ENCODE measurements at regions not wholly inside any gene's neighbourhood (a gene's known extent, or its start where the extent isn't known, plus 50 kb on each side); places are given as distances from the start of the nearest gene placed in this dataset.

DNA sequence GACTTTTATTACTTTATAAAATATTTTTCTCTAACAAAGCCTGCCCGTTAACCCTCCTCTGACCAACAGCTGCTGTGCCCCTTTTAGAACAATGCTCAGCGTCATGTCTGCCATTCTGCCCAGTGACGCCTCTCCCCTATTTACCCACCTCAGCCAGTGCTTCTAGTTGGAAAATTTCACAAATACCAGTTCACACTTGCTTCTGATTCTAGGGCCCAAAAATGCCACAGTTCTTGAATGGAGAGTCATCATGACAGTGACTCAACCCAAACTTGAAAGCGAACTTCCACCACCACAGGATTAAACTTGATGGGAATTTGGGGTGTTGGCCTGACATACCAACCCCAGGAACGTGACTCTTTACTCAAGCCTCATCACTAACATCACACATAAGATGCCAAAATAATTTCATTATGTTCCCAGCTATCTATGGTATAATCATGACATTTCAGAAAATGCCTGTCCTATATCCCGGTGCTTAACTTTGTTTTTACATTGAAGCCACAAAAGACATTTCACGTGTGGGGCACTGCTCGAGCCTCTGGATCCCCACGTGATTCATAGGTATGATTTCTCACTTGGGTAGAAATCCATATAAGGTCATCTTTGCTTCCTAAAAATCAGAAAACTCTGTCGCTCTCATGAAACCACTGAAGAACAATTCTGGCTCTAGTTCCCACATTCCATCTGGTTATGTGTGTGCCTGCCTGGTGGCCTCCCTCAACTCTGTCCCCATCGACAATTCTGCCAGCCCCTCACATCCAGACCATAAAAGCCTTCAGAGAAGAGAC, 220.9 kb downstream of the ACTL7B start:
- no peak for DNase-seq
- no peak for TF ChIP-seq POLR2A (IDR thresholded peaks at IDR 0.05)
- TF ChIP-seq, protein P1, sequence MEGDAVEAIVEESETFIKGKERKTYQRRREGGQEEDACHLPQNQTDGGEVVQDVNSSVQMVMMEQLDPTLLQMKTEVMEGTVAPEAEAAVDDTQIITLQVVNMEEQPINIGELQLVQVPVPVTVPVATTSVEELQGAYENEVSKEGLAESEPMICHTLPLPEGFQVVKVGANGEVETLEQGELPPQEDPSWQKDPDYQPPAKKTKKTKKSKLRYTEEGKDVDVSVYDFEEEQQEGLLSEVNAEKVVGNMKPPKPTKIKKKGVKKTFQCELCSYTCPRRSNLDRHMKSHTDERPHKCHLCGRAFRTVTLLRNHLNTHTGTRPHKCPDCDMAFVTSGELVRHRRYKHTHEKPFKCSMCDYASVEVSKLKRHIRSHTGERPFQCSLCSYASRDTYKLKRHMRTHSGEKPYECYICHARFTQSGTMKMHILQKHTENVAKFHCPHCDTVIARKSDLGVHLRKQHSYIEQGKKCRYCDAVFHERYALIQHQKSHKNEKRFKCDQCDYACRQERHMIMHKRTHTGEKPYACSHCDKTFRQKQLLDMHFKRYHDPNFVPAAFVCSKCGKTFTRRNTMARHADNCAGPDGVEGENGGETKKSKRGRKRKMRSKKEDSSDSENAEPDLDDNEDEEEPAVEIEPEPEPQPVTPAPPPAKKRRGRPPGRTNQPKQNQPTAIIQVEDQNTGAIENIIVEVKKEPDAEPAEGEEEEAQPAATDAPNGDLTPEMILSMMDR (IDR thresholded peaks at IDR 0.05): no peak
- 25 to 50% methylated on average over 11 of the region's 11 CpGs for WGBS, 2 donors
- Histone ChIP-seq H3K27ac (peak overlapping the region; percentile 65 to 76 (median 72)), H3K4me3 (no peak overlapping the region), H3K36me3 (no peaks in the 10 kb centered on the region), H3K27me3 (no peaks in the 10 kb centered on the region), H3K9me3 (no peaks in the 10 kb centered on the region), H3K4me1 (peaks cover 0 to 17% (median 0%) of the 10 kb centered on the region in 3 donors)
- intact Hi-C loops (cut with DNase I): no loop called here

DNA sequence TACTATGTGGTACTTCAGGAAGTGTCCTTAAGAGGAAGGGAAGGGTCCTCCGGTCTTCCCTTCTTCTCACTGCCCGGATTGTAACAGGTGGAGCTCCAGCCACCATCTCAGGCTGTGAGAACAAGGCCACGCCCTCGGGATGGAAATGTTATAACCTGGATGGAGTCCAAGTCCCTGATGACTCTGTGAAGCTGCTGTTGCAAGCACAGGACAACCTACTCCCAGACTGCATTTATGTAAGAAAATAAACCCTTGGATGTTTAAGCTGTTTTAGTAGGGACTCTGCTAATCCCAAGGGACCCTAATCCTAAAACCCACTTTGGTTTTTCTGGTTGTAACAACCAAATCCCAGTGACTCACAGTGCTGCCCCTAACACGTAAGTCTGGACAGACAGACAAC, 221.6 kb downstream of the ACTL7B start:
- no peaks in the 10 kb centered on the region for H3K27me3 ChIP-seq
- 16 to 35% methylated on average over 3 to 5 of the region's 5 CpGs for WGBS, 2 donors
- DNase-seq: no peak
- H3K27ac ChIP-seq: peak overlapping the region; percentile 65 to 76 (median 72)
- H3K4me3 ChIP-seq: no peak overlapping the region
- no peak for TF ChIP-seq POLR2A (IDR thresholded peaks at IDR 0.05)
- TF ChIP-seq, protein P1 (IDR thresholded peaks at IDR 0.05): no peak
- intact Hi-C loops (cut with DNase I): no loop called here
- peaks cover 0 to 17% (median 0%) of the 10 kb centered on the region in 3 donors for H3K4me1 ChIP-seq
- no peaks in the 10 kb centered on the region for H3K9me3 ChIP-seq
- no peaks in the 10 kb centered on the region for H3K36me3 ChIP-seq

DNA sequence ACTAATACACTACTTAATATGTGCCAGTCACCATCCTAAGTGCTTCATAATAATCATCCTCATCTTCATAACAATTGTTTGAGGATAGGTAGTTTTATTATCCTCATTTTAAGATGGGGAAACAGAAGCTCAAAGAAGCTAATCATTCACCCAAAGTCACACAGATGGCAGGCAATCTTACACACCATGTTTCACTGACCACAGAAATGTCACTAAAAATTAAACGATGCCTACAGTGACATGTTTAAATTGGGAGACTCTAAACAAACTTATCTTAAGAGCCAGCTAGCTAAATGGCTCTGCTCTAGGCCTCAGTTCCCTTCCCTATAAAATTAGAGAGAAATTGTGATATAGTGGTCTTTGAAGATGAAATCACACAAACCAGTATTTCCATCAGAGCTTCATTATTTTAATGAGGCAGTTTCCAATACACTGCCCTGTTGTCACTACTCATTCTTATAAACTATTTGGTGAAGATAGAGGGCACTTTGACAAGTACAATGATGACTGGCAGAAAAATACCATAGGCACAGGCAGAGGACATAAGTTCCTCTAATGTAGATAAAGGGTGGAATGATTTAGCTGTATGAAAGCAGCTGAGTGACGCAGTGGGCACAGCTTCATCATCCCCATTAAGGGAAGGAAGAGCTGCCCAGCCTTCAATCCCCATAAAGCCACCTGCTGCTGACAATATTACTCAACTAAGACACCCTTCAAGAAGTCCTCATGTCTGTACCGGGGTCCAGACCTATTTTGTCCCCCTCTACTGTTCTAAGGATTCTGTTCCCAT, 224.1 kb downstream of the ACTL7B start:
- no peak overlapping the region for H3K27ac ChIP-seq
- H3K4me1 ChIP-seq: peaks cover 0 to 17% (median 0%) of the 10 kb centered on the region in 3 donors
- 69 to 70% methylated on average over 3 of the region's 3 CpGs for WGBS, 2 donors
- no peak for DNase-seq
- no peak for TF ChIP-seq POLR2A (IDR thresholded peaks at IDR 0.05)
- TF ChIP-seq, protein P1 (IDR thresholded peaks at IDR 0.05): no peak
- no peaks in the 10 kb centered on the region for H3K36me3 ChIP-seq
- H3K9me3 ChIP-seq: no peaks in the 10 kb centered on the region
- no peak overlapping the region for H3K4me3 ChIP-seq
- intact Hi-C loops (cut with DNase I): no loop called here
- H3K27me3 ChIP-seq: no peaks in the 10 kb centered on the region

DNA sequence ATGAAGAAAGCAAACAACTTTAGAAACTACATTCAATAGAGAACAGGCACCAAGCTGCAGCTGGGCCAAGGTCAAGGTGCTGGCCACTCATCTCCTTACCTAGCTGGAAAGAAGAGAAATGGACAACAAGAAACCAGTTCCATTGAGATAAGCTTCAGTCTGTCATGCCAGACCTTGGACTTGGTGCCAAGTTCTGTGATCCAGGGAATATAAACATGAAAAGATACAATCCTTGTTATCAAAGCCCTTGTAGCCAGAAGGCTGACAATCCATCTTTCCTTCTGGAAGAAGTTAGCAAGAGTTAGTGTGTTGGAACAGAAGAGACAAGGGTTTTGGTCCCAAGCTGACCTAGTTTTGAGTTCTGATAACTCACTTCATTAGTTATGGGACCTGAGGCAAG, 227.5 kb downstream of the ACTL7B start:
- Histone ChIP-seq H3K36me3 (no peaks in the 10 kb centered on the region), H3K27ac (no peak overlapping the region), H3K27me3 (no peaks in the 10 kb centered on the region), H3K4me1 (no peaks in the 10 kb centered on the region), H3K4me3 (no peak overlapping the region), H3K9me3 (no peaks in the 10 kb centered on the region)
- TF ChIP-seq, protein P1 (IDR thresholded peaks at IDR 0.05): no peak
- TF ChIP-seq POLR2A (IDR thresholded peaks at IDR 0.05): no peak
- no peak for DNase-seq
- intact Hi-C loops (cut with DNase I): no loop called here

DNA sequence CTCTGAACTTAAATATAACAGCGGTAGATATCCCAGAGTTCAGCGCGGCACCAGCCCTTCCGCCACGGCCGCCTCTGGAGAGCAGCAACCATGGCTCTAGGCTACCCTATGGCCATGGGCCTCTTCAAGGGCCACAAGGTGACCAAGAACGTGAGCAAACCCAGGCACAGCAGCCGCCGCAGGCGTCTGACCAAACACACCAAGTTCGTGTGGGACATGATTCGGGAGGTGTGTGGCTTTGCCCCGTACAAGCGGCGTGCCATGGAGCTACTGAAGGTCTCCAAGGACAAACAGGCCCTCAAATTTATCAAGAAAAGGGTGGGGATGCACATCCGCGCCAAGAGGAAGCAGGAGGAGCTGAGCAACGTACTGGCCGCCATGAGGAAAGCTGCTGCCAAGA, 229.0 kb downstream of the ACTL7B start:
- no peaks in the 10 kb centered on the region for H3K9me3 ChIP-seq
- WGBS, 2 donors: 94 to 96% methylated on average over 19 of the region's 19 CpGs

More for the DNA sequence above, 229.0 kb downstream of the ACTL7B start:
- peaks cover 0 to 12% (median 0%) of the 10 kb centered on the region in 3 donors for H3K4me1 ChIP-seq
- no peak for DNase-seq
- no peak overlapping the region for H3K4me3 ChIP-seq
- intact Hi-C loops (cut with DNase I): no loop called here
- TF ChIP-seq POLR2A (IDR thresholded peaks at IDR 0.05): no peak
- TF ChIP-seq, protein P1 (IDR thresholded peaks at IDR 0.05): no peak
- no peaks in the 10 kb centered on the region for H3K36me3 ChIP-seq
- H3K27me3 ChIP-seq: no peaks in the 10 kb centered on the region
- H3K27ac ChIP-seq: no peak overlapping the region
